GM19324 (cell line): ENCODE measurements at regions not wholly inside any gene's neighbourhood (a gene's known extent, or its start where the extent isn't known, plus 50 kb on each side); places are given as distances from the start of the nearest gene placed in this dataset.

Experiments used
- ATAC-seq: cut with Tn5 transposase; IDR thresholded peaks from one replicate; pipeline ENCODE4 v1.9.1; 2021; ENCODE audit warnings: mild to moderate bottlenecking, moderate library complexity; ENCODE audit not compliant: unreplicated experiment, low FRiP score

DNA sequence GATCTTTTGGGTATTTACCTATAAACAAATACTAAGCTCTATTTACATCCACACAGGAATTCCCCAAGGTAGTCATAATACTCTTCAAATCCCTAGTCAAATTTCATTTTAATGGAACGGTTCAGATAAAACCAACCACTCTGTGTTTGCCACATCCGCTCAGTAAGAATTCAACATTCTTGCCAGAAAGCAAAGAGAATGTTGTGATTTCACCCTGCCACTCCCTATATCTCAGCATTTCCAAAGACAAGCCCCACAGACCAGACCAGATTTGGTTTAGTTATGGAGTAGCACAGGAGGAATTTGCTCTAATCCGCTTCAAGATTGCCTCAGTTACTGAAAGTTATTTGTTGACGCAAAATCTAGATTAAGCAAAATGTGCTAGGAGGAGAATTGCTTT lies 105.6 kb upstream of the SERP2 start:
- no peak for ATAC-seq

DNA sequence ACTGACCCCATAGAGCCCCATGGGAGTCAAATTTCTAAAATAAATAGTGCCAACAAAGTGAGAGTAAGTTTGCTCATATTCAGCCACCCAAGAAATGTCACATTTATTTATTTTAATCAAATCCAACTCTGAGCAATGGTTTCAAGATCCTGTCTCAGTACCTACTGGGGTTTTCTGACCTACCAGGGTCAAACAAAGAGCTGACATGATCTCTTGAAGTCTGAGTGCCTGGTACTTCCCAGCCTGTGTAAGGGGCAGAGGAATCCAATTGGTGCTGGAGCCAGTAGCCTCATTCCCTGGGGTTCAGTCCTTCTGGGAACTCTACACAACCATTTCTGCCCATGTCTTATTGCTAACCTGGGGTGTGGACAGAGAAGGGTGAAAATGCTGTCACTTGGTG lies 104.6 kb upstream of the SERP2 start:
- no peak for ATAC-seq

- no peak for ATAC-seq
These were observed 103.5 kb upstream of the SERP2 start for GRCh38 chr13:44270150-44270549.

GRCh38 chr13:44271031-44271455 lies 102.6 kb upstream of the SERP2 start:
- ATAC-seq: no peak

- ATAC-seq: no peak
These were observed 102.2 kb upstream of the SERP2 start for GRCh38 chr13:44271473-44271872.

DNA sequence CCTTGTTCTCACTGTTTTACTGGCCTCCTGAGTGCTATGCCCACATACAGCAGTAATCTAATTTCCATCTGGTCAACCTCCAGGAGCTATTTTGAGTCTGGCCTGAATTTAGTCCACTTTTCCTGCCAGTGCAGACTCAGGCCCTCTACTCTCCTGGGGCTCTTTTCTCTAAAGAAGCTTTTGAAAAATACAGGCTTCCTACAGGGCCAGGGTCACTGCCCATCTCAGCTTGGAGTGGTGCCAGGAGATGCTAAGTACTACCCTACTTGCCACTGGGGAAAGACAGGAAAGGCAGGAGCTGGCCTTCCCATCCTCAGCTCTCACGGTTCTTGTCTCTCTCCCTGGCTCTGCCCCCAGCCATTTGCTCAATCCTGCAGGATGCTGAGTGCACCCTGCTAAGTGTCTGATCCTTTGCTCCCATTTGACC lies 101.7 kb upstream of the SERP2 start:
- no peak for ATAC-seq

DNA sequence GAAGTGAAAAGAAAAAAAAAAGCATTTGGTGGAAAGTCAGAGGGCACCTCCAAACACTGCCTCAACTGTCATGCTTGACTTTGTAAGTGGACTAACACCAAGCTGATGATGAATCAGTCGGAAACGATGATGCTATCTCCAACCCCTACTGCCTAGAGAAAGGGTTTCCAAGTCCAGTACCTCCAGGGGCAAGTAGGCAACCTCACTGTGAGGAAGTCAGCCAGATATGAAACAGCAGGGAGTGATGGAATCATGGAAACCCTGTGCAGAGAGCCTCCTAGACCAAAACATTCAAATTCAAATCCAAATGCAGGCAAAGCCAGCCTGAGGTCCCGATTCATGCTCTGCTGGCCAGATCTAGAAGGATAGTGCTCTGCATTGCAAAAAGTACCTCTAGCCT lies 100.9 kb upstream of the SERP2 start:
- no peak for ATAC-seq

DNA sequence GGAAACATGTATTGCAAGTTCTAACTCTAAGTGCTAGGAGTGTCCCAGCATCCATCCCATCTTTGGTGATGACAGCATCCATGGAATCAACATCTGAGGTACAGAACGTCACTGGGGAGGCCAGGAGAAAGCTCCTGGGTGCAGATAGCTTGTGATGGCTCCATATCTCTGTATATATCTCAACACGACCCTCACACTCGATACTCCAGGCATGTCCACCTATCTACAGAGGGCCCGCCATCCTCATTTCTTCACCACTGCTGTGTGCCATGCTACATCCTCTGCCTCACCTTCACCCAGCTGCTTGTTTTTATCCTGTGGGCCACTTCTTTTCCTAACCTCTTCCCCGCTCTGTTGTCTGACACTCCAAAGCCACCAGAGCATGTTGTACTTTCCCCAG lies 100.4 kb upstream of the SERP2 start:
- no peak for ATAC-seq

DNA sequence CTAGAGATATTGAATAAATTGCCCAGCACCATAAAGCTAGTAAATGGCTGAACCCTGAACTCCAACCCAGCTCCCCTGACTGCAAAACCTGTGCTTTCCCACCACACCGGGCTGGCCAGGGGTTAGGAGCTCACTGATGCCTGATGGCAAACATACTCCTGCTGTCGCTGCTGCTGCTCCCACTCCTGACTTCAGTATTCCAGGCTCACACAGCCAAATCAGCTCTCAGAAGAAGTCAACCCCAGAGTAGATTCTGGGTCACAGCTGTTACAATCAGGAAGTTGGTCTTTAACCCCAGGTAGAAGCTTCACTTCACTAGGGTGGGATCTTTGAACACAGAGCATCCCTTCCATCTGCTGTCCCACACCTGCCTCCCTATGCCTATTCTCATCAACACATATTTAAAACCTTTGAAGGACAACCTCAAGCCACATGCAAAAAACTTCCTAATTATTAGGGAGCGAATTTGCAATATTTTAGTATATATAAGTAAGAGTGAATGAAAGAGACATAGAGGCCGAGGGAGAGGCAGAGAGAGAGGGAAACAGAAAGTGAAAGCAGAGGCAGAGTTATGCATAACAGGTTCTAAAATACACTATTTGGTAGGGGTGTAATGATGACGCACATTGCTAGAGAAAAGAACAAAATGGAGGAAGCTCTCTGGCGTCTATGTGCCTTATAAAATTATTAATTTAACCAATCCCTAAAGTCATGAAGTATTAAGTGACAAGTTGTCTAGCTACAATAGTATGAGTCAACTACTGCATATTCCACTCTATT lies 99.4 kb upstream of the SERP2 start:
- no peak for ATAC-seq

GRCh38 chr13:44274771-44275205 lies 98.8 kb upstream of the SERP2 start:
- no peak for ATAC-seq

- ATAC-seq: no peak
These were observed 98.2 kb upstream of the SERP2 start for GRCh38 chr13:44275381-44275780.

GRCh38 chr13:44276061-44276460 lies 97.6 kb upstream of the SERP2 start:
- ATAC-seq: no peak

- no peak for ATAC-seq
These were observed 96.2 kb upstream of the SERP2 start for GRCh38 chr13:44277459-44277858.

GRCh38 chr13:44278166-44278565 lies 95.5 kb upstream of the SERP2 start:
- ATAC-seq: no peak

DNA sequence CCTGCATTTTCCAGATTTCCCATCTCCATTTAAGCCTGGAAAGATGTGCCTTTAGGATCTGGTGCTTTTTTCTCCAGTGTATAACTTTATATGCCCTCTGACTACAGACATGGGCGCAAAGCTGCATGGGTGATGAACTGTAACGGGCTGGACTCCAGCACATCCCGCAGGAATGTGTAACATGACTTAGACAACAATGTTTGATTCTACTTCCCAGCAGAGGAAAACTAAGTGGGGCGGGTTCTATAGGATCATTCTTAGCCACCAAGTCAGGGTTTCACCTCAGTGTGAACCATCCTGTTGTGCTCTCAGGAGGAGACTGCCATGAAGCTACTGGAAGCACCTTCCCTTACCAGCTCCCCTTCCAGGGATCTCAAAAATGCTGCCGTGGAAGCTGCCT lies 93.2 kb upstream of the SERP2 start:
- no peak for ATAC-seq

GRCh38 chr13:44281252-44282000 lies 92.2 kb upstream of the SERP2 start:
- ATAC-seq: no peak

- no peak for ATAC-seq
These were observed 90.0 kb upstream of the SERP2 start for GRCh38 chr13:44283600-44283999.

DNA sequence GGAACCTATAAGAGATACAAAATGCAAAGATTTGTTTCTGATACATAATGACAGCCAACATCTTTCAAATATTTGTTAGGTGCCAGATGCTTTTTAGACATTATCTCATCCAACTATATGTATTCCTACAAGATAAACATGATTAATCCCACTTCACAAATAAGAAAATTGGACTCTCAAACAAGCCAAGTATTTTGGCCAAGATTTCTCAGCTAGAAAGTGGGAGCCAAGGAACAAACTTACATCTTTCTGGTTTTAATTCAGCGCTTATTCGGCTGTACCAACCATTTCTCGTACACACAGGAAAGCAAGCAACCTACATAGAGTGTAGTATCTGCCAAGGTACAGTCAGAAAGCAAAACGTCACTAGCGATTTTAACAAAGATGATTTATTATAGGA lies 85.7 kb upstream of the SERP2 start:
- ATAC-seq: no peak

- no peak for ATAC-seq
These were observed 81.1 kb upstream of the SERP2 start for GRCh38 chr13:44292545-44292944.

DNA sequence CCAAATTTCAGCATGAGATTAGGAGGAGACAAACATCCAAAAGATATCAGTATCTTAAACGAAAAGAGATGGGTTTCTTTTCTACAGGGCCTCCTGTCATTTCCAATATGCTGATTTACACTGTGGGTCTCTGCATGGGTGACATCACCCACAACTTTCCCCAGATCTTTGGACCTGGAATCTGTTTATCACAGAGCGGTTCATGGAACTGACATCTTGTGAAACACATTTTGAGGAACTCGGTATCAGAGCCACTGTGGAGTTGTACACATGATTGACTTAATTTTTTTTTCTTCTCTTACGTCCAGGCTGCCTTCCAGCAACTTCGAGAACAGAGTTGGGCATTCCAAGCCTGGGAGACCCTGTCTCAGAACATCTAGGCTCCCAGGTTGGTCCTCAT lies 80.2 kb upstream of the SERP2 start:
- ATAC-seq: no peak

DNA sequence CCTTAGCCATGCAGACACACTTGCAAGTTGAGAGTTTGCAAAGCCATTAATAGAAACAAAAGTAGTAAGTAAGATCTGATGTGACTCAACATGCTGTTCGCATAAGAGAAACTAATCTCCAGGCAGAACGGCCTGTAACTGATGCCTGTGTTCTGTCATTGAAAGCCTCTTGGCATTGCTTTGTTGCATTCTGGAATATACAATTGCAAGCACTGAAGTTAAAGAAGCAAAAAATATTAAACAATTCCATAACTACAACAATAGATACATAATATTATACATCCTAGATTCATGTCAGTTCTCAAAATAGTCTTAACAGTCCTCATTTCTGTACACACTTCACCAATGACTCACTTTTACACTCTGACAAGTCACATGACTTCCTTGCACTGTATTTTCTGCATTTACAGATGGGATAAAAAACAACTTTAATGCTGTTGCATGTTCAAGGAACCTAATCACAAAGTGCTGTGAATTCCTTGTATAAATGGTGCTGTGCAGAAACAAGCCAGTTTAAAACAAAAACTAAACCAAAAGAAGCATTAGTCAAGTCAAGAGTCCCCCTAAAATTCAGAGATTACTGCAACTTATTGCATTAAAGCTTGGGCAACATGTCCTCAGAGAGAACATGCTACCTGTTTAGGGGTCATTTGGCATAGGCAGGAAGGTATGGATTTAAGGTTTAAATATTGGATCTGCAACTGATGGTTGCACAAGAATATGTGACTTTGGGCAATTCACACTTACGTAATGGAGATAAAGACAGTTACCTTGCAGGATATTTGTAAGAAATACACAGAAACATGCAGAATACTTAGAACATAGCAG lies 79.5 kb upstream of the SERP2 start:
- no peak for ATAC-seq
